MCF 10A (cell line): ENCODE measurements at regions not wholly inside any gene's neighbourhood (a gene's known extent, or its start where the extent isn't known, plus 50 kb on each side); places are given as distances from the start of the nearest gene placed in this dataset.

Experiments used
- BruUV-seq: library from RNA; stranded (reverse); fragments of 400-500 nt; replicated peaks from 2 replicates; lab custom pipeline; 2021; lab: Mats Ljungman, UMichigan
- CTCF ChIA-PET: fragments of 300-600 bp; sonication (Branson Sonifier 250); formaldehyde crosslinking; extraction: SDS; loops from one replicate; lab custom pipeline; 2021; ENCODE audit warnings: antibody characterized with exemption, inconsistent platforms; lab: Yijun Ruan, JAX
- POLR2A ChIA-PET: fragments of 300-600, 350-650 bp; sonication (Branson Sonifier 250); formaldehyde crosslinking; extraction: SDS; loops from one replicate; lab custom pipeline; 2020; ENCODE audit warnings: antibody characterized with exemption, inconsistent platforms; lab: Yijun Ruan, JAX
- DNase-seq: peaks from one replicate; pipeline ENCODE4 v3.0.0-alpha.2; 2018; ENCODE audit not compliant: unreplicated experiment
- H3K27ac Mint-ChIP-seq: one replicate; pipeline ENCODE4 v1.8.0; 2022; ENCODE audit warnings: mild to moderate bottlenecking, low read depth, mixed read lengths; ENCODE audit not compliant: unreplicated experiment
- H3K27me3 Mint-ChIP-seq: one replicate; pipeline ENCODE4 v1.8.0; 2022; ENCODE audit warnings: mixed read lengths; ENCODE audit not compliant: insufficient read depth, unreplicated experiment
- H3K36me3 Mint-ChIP-seq: one replicate; pipeline ENCODE4 v1.8.0; 2022; ENCODE audit warnings: mild to moderate bottlenecking, moderate library complexity, mixed read lengths; ENCODE audit not compliant: insufficient read depth, unreplicated experiment
- H3K4me1 Mint-ChIP-seq: one replicate; pipeline ENCODE4 v1.8.0; 2022; ENCODE audit warnings: mixed read lengths; ENCODE audit not compliant: insufficient read depth, unreplicated experiment
- H3K4me3 Mint-ChIP-seq: one replicate; pipeline ENCODE4 v1.8.0; 2022; ENCODE audit warnings: mild to moderate bottlenecking, moderate library complexity, mixed read lengths; ENCODE audit not compliant: unreplicated experiment
- H3K9me3 Mint-ChIP-seq: one replicate; pipeline ENCODE4 v1.8.0; 2022; ENCODE audit warnings: mixed read lengths; ENCODE audit not compliant: unreplicated experiment
- intact Hi-C: fragments of 100-400 bp; cut with micrococcal nuclease; formaldehyde crosslinking; loops from 2 replicates; pipeline ENCODE4 v1.14.1; 2022
- TF ChIP-seq, protein P1 (sequence below): fragments of 200-600 bp; IDR thresholded peaks from one replicate; pipeline ENCODE4 v1.8.0; 2022; ENCODE audit warnings: antibody characterized with exemption, mild to moderate bottlenecking; ENCODE audit not compliant: unreplicated experiment

DNA sequence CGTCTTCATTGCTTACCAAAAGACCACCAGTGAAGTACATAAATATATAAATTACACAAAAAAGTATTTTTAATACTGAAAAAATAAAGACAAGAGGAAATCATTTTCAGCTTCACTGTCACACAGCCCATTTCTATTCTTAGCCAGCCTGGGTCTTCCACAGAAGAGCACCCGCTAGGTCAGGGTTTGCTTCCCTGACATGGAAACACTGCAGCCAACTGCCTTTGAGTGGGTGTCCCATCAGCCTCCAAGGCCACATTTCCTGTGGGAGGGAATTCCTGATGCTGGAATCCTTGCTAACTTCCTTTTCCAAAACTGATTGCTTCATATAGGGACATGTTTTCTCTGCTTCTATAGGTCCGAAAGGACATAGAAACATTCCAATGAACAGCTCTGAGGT, 137.8 kb upstream of the CAV2 start:
- H3K9me3 Mint-ChIP-seq = peaks cover 9% of the 10 kb centered on the region
- H3K4me3 Mint-ChIP-seq = no peak overlapping the region
- H3K27ac Mint-ChIP-seq = peak overlapping the region; percentile 57
- intact Hi-C loops = no loop called here
- no TSS peak for BruUV-seq
- TF ChIP-seq, protein P1, sequence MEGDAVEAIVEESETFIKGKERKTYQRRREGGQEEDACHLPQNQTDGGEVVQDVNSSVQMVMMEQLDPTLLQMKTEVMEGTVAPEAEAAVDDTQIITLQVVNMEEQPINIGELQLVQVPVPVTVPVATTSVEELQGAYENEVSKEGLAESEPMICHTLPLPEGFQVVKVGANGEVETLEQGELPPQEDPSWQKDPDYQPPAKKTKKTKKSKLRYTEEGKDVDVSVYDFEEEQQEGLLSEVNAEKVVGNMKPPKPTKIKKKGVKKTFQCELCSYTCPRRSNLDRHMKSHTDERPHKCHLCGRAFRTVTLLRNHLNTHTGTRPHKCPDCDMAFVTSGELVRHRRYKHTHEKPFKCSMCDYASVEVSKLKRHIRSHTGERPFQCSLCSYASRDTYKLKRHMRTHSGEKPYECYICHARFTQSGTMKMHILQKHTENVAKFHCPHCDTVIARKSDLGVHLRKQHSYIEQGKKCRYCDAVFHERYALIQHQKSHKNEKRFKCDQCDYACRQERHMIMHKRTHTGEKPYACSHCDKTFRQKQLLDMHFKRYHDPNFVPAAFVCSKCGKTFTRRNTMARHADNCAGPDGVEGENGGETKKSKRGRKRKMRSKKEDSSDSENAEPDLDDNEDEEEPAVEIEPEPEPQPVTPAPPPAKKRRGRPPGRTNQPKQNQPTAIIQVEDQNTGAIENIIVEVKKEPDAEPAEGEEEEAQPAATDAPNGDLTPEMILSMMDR = no peak
- POLR2A ChIA-PET = interaction anchor here (0.6 to 1.1 kb wide), 3 partner anchors 9 to 81 kb away, joined by 3 to 4 read pairs (median 3); no protein-coding TSS in a partner anchor
- DNase-seq = no peak
- CTCF ChIA-PET = interaction anchor here (0.6 kb wide), 2 partner anchors 108 kb away, joined by 3 read pairs; no protein-coding TSS in a partner anchor
- no peaks in the 10 kb centered on the region for H3K27me3 Mint-ChIP-seq
- H3K4me1 Mint-ChIP-seq = peaks cover 24% of the 10 kb centered on the region
- H3K36me3 Mint-ChIP-seq = no peaks in the 10 kb centered on the region

DNA sequence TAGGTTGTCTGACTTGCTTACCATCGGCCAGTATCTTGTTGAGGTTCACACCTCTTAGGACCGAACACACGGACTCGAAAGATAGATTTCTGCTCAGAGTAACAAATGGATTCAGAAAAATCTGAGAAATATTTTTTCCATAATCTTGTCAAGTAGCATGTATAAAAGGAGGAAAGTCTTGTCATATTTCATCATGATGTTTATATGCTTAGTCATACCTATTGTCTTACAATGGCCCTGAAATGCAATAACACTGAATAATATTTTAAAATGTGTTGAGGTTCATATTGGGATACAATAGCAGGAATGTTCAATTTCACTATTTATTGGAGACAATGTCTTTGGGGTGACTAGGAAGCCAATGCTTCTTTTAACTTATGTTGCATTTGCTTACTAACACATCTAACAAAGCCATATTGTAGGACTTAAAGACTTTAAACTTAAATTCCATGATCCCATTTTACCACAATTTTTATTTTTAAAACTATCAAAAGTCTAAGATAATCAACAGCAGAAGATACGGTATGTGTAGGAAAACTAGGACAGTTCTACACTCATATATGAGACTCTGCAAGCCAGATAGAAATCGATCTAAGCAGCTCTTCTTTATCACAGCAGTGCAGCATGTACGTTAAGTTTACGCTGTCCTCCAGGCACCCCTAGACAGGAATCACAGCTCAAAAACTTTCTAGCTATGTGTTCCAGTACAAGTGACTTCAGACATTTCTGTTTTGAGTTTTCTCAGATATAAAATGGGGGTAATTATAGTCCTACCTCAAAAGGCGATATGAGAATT, 135.7 kb upstream of the CAV2 start:
- CTCF ChIA-PET = interaction anchor here (0.6 kb wide), 1 partner anchor 60 kb away, joined by 3 read pairs; no protein-coding TSS in a partner anchor
- Mint-ChIP-seq H3K4me1 (peaks cover 9% of the 10 kb centered on the region), H3K27me3 (no peaks in the 10 kb centered on the region), H3K9me3 (peaks cover 9% of the 10 kb centered on the region), H3K36me3 (peaks cover 7% of the 10 kb centered on the region), H3K4me3 (no peak overlapping the region), H3K27ac (peak overlapping the region; percentile 42)
- peak; percentile 31 for DNase-seq
- TF ChIP-seq, protein P1 = no peak
- intact Hi-C loops = no loop called here
- BruUV-seq = no TSS peak
- POLR2A ChIA-PET = interaction anchor here (1.1 to 1.5 kb wide), 2 partner anchors 10 to 44 kb away, joined by 3 to 4 read pairs; no protein-coding TSS in a partner anchor

DNA sequence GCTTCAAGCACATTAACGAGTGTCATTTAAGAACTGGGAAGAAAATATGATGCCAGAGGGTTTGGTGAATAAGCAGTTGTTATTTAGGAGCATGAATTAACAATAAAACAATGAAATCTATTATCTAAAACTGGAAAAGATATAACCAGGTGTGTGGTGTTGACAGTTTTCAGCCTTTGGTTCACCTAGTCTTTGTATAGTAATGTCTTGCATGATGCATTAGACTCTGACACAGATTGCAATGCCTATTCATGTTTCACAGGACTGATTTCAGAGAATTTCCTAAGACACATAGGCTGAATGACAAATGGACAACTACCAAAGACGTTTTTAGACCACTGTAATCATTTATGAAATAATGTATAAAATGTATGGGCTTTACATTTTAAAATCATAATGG, 135.1 kb upstream of the CAV2 start:
- H3K27me3 Mint-ChIP-seq = no peaks in the 10 kb centered on the region
- TF ChIP-seq, protein P1 = no peak
- no TSS peak for BruUV-seq
- intact Hi-C loops = no loop called here
- peaks cover 9% of the 10 kb centered on the region for H3K9me3 Mint-ChIP-seq
- peak overlapping the region; percentile 42 for H3K27ac Mint-ChIP-seq
- no peak overlapping the region for H3K4me3 Mint-ChIP-seq
- peaks cover 7% of the 10 kb centered on the region for H3K36me3 Mint-ChIP-seq
- peaks cover 9% of the 10 kb centered on the region for H3K4me1 Mint-ChIP-seq
- no peak for DNase-seq
- ChIA-PET POLR2A (interaction anchor here (1.1 to 1.5 kb wide), 3 partner anchors 10 to 43 kb away, joined by 3 to 6 read pairs (median 4); no protein-coding TSS in a partner anchor), CTCF (interaction anchor here (0.6 kb wide), 1 partner anchor 204 kb away, joined by 3 read pairs; no protein-coding TSS in a partner anchor)

DNA sequence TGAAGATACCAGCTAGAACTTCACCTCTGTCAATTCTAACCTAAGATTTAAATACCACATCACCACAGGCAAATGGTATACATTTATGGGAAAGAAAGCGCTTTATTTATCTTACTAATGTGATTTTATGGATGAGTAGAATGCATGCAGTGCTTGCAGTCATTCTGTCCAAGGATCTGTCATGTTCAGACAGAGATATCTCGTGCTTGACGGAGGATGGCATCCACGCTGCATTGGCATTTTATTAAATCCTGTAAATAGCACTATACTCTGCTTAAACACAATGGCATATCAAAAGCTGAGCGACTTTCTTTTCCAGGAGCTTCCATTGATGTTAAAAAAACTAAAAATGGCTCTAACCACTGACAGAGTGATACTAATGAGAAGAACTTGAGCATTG, 133.7 kb upstream of the CAV2 start:
- TF ChIP-seq, protein P1 = no peak
- Mint-ChIP-seq H3K4me1 (peaks cover 9% of the 10 kb centered on the region), H3K27ac (no peak overlapping the region), H3K27me3 (no peaks in the 10 kb centered on the region), H3K9me3 (peaks cover 9% of the 10 kb centered on the region), H3K4me3 (no peak overlapping the region), H3K36me3 (peaks cover 7% of the 10 kb centered on the region)
- ChIA-PET POLR2A (interaction anchor here (2.1 kb wide), 1 partner anchor 9 kb away, joined by 8 read pairs; no protein-coding TSS in a partner anchor), CTCF (interaction anchor here (0.6 kb wide), 1 partner anchor 1453 kb away, joined by 4 read pairs; no protein-coding TSS in a partner anchor)
- intact Hi-C loops = no loop called here
- BruUV-seq = no TSS peak
- DNase-seq = no peak
